ENCODE measurements at regions not wholly inside any gene's neighbourhood (a gene's known extent, or its start where the extent isn't known, plus 50 kb on each side); places are given as distances from the start of the nearest gene placed in this dataset.

DNA sequence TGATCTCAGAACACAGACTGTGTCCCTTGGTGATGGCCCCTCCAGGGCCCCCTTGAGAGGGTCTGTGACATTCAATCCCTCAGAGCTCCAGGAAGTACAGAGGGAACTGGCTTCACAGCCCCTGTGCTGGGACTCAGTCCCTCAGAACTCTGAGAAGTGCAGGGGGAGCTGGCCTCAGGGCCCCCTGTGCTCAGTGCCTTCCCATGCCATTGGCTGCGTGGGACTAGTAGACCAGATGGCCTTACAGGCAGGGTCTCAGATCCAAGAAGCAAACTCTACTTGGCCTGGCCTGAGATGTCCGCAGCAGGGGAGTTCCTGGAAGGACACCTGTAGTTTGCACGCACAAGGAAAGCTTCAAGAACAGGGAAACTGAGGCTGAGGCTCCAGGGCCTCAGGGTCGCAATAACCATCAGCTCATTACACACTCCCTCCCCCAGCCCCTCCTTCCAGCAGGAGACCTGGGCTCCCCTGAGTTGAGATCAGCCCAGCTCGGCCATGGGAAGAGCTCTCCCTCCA lies 138.4 kb downstream of the BRD1 start:
- no peaks in the 10 kb centered on the region for H3K4me1 Mint-ChIP-seq
- H3K36me3 Mint-ChIP-seq (ENCODE audit: low read depth): no peaks in the 10 kb centered on the region
- peaks cover 34% of the 10 kb centered on the region for H3K27me3 Mint-ChIP-seq (ENCODE audit: low read depth)
- TF ChIP-seq, protein P1, sequence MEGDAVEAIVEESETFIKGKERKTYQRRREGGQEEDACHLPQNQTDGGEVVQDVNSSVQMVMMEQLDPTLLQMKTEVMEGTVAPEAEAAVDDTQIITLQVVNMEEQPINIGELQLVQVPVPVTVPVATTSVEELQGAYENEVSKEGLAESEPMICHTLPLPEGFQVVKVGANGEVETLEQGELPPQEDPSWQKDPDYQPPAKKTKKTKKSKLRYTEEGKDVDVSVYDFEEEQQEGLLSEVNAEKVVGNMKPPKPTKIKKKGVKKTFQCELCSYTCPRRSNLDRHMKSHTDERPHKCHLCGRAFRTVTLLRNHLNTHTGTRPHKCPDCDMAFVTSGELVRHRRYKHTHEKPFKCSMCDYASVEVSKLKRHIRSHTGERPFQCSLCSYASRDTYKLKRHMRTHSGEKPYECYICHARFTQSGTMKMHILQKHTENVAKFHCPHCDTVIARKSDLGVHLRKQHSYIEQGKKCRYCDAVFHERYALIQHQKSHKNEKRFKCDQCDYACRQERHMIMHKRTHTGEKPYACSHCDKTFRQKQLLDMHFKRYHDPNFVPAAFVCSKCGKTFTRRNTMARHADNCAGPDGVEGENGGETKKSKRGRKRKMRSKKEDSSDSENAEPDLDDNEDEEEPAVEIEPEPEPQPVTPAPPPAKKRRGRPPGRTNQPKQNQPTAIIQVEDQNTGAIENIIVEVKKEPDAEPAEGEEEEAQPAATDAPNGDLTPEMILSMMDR (IDR thresholded peaks at IDR 0.05; ENCODE audit: unreplicated experiment in 3 of 3): no peak
- H3K9me3 Mint-ChIP-seq: peaks cover 22% of the 10 kb centered on the region
- no peak overlapping the region for H3K27ac Mint-ChIP-seq
- no peak overlapping the region for H3K4me3 Mint-ChIP-seq

DNA sequence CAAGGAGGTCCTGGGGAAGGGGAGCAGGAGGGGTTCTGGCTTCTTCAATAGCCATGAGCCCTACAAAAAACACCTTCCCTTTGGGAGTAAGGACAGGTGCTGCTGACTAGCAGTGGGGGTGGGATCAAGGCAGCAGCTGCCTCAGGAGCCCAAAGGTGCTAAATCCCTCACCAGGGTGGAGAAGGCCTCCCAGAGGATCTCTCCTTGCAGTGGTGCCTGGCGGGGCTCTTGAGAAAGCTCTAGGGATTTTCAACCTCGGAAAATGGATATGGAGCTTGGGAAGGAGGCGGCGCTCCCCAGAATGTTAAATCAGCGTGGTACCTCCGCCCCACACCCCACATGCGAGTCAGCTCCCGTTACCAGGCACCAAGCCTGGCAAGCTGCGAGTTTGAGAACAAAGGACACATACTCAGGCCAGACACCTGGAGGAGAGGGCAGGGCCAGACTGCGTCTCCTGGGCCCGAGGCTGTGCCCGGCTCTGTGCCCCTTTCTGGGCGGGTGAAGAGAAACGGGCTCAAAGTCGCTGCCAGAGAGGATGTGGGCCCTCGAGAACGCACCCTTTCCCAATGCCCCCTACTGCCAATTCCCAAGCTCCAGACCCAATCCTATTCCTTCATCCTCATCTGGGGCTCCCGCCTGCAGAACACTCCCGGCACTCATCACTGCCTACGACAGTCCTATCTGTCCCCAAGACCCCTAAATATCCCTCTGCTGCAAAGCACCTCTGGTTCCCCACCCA lies 139.0 kb downstream of the BRD1 start:
- Mint-ChIP-seq H3K27me3 (ENCODE audit: low read depth) (peaks cover 39% of the 10 kb centered on the region), H3K36me3 (ENCODE audit: low read depth) (no peaks in the 10 kb centered on the region), H3K9me3 (peaks cover 22% of the 10 kb centered on the region), H3K4me1 (no peaks in the 10 kb centered on the region), H3K27ac (no peak overlapping the region), H3K4me3 (no peak overlapping the region)
- TF ChIP-seq, protein P1 (IDR thresholded peaks at IDR 0.05; ENCODE audit: unreplicated experiment in 3 of 3): no peak

DNA sequence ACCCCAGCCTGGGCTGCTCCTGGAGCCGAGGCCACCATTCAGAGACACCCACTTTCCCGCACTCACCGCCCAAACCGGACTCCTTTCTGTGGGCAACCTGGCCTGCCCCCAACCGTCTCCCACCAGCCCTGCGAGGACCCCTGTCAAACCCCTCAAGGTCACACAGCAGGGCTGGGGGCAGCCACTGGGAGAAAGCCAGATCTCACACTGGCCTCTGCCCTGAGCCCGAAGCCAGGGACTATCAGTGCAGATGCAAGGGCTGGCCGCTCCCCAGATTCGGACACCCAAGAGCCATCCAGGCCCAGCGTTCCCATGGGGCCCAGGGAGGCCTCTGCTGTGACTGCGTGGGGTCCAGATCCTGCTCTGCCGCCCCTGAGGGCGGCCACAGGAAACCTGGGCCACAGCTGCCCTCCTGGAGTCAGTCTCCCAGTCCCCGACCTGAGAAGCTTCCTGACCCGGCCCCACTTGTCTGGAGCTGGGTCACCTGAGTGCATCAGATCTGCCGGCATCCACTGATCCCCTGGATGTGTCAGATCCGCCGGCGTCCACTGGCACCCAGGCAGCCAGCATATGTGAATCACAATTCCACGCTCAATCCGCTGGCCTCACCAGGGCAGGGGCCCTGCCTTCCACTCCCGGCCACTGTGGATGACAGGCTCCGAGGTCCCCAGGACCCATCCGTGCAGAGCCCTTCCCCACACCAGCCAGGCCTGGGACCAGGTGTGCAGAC lies 139.7 kb downstream of the BRD1 start:
- Mint-ChIP-seq H3K27me3 (ENCODE audit: low read depth) (peaks cover 42% of the 10 kb centered on the region), H3K4me3 (no peak overlapping the region), H3K4me1 (no peaks in the 10 kb centered on the region), H3K36me3 (ENCODE audit: low read depth) (no peaks in the 10 kb centered on the region), H3K9me3 (peaks cover 22% of the 10 kb centered on the region), H3K27ac (no peak overlapping the region)
- TF ChIP-seq, protein P1 (IDR thresholded peaks at IDR 0.05; ENCODE audit: unreplicated experiment in 3 of 3): no peak

DNA sequence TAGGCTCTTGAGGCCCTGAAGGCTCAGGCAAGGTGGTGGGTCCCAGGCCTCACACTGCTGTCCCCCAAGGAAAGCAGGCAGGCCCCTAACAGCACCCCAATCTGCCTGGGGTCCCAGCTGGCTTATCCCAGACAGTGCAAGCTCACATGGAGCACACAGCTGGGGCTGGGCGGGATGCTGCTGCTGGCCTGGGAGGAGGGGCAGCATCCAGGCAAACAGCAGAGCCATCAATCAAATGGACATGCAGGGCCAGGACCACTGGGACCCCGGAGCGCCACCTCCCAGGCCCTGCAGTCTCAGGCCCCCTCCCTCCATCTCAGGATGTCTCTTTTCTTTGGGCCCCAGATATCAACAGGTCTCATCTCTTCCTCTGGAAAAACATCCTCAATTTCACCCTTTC lies 140.3 kb downstream of the BRD1 start:
- Mint-ChIP-seq H3K4me1 (no peaks in the 10 kb centered on the region), H3K4me3 (no peak overlapping the region), H3K27me3 (ENCODE audit: low read depth) (peaks cover 47% of the 10 kb centered on the region), H3K36me3 (ENCODE audit: low read depth) (no peaks in the 10 kb centered on the region), H3K9me3 (peaks cover 20% of the 10 kb centered on the region), H3K27ac (no peak overlapping the region)
- TF ChIP-seq, protein P1 (IDR thresholded peaks at IDR 0.05; ENCODE audit: unreplicated experiment in 3 of 3): no peak

DNA sequence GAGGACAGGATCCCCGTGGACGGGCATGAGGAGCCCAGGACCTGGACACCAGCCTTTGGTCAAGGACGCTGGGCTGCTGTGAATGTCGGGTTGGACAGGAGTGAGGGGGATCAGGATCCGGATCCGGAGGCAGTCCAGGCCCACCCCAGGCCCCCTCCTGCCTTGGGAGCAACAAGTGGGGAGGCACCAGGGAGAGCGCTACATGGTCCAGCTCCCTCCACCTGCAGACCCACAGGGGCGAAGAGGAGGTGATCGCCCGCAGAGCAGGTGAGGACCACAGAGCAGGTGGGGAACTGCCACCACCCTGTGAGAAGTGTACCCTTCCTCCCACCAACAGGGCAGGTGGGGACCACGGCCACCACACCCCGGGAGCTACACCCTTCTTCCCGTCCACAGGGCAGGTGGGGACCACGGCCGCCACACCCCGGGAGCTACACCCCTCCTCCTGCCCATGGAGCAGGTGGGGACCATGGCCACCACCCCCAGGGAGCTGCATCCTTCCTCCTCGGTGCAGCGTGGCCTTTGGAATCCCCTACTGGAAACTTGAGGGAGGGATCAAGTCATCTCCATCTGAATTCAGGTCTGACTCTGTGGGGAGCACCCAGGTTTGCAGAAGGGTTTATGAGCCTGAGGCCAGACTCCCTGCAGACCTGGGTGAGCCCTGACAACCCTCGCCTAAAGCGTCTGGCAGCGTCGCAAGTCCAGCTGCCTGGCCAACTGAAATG lies 141.0 kb downstream of the BRD1 start:
- Mint-ChIP-seq H3K9me3 (peaks cover 14% of the 10 kb centered on the region), H3K4me3 (no peak overlapping the region), H3K36me3 (ENCODE audit: low read depth) (no peaks in the 10 kb centered on the region), H3K27me3 (ENCODE audit: low read depth) (peaks cover 50% of the 10 kb centered on the region), H3K4me1 (no peaks in the 10 kb centered on the region), H3K27ac (no peak overlapping the region)
- TF ChIP-seq, protein P1 (IDR thresholded peaks at IDR 0.05; ENCODE audit: unreplicated experiment in 3 of 3): no peak

Measured in nephron (organoid).